TTC549 (cell line): ENCODE measurements at regions not wholly inside any gene's neighbourhood (a gene's known extent, or its start where the extent isn't known, plus 50 kb on each side); places are given as distances from the start of the nearest gene placed in this dataset.

Experiments used
- FAIRE-seq: peaks from 2 replicates; lab custom pipeline; 2012; peaks lifted over from hg19 to GRCh38; lab: Jason Lieb, UNC

DNA sequence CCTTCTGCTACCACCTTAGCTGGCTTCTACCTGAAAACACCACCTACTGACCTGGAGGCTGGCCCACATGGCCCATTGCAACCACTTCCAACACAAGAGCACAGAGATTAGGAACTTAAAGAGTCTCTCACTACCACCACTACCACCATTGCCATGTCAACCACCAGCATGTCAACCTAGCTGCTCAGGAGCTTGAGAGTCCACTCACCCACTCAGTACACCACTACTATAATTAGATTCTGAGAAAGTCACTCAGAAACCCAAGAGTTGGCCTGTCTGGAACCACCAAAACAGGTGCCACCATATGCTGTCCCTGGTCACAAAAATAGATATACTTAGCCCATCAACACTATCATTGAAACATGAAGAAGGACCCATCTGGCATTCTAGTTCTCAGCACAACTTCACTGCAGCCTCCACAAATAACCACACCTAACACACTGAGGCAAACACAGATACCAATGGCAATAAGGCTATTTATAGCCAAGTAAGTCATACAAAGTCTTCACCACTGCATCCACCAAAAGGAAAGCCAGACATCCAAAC, 806.7 kb upstream of the EPHA6 start:
- no peak for FAIRE-seq

DNA sequence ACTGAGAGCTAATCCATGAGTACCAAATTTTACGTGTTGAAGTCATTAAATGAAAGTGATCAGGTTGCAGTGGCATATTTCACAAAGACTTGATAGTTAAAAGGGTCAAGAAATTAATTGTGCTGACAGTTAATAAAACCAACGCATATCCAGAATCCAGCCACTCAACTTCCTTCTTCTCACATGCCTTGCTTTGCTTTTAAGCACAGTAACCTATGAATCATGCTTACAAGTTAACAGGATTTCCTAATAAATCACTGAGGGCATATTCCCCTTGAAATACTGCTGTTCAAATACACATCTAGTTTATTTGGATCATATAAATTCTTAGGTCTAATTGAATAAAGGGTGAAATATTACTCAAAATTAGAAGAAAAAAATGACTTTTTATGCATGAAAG, 801.5 kb upstream of the EPHA6 start:
- no peak for FAIRE-seq

DNA sequence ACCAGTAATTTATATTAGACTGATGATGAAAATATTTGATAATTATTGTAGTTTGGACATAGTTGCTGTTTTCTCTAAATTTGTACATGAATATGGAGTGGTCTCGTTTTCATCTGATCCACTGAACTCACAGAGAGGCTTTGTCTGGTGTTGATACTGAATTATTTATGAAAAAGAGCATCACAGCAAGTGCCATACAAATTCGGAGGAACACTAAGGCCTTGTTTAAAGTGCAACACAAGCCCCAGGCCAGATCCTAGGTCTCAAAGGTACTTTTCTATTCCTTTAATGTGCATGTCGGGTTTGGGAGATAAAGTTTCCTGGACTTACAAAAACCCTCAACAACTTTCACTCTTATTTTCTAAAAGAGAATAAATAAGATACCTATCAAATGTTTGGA, 796.8 kb upstream of the EPHA6 start:
- FAIRE-seq, result no peak

DNA sequence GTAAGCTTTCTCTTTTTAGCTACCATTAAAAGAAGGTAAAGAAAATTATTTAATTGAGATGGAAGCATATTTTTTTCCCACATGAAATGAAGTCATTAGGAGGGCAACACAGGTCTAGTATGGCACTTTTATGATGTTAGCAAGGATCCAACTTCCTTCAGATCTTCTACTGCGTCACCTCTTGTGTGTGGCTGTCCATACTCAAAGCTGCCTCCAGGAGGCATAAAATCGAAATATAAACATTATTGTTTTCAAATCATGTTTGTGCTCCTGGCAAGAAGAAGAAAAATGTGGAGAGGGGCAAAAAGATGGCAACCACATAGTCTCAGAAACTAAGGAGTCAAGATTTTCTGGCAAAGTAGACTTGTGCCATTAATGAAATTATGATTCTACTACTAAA, 791.7 kb upstream of the EPHA6 start:
- no peak for FAIRE-seq

DNA sequence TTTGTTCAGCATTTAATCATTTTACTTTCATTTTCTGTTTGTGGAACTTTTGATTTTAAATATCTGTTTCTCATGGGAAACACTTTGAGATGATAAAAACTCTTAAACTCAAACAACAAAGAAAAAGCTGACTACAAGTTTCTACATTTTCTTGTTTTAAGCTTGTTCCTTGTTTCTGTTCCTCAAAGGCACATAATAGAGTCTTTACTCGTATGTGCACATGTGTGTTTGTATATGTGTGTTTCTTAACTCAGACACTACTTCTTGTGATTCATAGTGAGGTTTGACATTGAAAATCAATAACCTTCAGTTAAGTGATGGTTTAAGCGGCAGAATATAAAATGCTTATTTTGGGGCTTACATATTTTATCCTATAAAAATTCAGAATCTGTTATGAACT, 786.7 kb upstream of the EPHA6 start:
- no peak for FAIRE-seq

DNA sequence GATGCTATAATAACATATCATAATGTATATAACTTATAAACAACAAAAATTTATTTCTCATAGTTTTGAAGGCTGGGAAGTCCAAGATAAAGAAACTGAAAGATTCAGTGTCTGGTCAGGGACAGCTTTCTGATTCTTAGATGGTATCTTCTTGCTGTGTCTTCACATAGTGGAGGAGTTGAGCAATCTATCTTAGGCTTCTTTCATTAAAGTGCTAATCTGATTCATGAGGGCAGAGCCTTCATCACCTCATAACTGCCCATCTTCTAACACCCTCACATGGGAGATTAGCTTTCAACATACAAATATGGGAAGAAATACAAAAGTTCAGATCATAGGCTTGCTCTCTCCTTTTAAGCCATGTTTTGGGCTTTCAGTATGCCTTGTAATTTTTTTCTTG, 774.8 kb upstream of the EPHA6 start:
- no peak for FAIRE-seq

DNA sequence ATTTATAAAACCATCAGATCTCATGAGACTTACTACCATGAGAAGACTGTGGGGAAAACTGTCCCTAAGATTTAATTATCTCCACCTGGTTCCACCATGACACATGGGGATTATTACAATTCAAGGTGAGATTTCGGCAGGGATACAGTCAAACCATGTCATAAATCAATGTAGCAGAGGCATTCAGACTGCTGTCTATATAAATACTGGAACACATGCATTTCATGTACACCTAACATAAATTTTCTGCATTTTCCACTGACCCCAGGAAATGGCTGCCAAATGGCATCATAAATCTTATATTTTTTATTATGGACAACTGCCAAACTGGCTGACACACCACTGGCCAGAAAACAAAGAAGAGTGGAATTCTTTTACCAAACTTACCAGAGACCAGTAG, 755.1 kb upstream of the EPHA6 start:
- FAIRE-seq, result no peak

DNA sequence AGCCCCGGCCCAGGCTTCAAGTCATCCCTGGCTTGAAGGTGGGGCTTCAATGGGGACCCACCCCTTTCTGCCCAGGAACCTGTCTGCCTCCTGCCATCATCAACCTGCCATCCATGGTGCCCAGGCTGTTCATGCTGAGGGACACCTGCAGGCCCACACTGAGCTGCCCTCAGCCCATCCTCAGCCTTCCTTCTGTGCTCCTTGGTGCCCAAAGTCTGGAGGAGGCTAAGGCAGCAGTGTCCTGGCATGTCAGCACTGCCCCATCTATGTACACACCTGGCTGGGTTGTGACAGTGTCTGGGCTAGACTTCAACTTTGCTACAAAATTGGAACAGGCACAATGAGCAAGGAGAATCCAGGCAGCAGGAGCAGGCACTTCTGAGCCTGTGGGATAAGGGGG, 745.3 kb upstream of the EPHA6 start:
- FAIRE-seq, result no peak

DNA sequence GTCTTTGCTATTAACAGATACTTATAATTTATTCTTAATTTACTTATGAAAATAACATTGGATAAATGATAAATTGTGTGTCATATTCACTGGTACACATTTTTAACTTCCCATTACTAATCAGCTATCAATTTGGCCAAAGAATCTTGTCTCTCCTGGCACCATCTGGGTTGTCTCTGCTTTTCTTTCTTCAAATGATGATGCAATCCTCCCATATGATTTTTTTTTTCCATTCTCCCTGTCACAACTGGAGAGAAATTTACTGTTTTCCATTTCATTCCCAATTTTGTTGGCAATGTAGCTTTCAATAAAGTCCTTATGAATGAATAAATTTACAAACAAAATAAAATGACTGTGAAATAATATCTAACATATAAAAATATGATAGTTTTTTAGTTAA, 743.7 kb upstream of the EPHA6 start:
- no peak for FAIRE-seq

DNA sequence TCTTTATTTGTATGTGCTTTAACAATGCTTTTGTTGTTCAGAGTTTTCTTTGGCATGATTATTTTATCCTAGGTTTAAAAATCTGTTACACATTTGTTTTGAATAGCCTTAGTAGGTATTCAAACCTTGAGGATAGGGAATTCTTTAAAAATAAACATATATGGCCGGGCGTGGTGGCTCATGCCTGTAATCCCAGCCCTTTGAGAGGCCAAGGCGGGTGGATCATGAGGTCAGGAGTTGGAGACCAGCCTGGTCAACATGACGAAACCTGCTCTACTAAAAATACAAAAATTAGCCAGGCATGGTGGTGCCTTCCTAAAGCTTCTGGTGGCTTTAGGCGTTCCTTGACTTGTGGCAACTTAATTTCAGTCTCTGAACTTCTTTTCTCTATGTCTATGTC, 743.3 kb upstream of the EPHA6 start:
- FAIRE-seq, result no peak

DNA sequence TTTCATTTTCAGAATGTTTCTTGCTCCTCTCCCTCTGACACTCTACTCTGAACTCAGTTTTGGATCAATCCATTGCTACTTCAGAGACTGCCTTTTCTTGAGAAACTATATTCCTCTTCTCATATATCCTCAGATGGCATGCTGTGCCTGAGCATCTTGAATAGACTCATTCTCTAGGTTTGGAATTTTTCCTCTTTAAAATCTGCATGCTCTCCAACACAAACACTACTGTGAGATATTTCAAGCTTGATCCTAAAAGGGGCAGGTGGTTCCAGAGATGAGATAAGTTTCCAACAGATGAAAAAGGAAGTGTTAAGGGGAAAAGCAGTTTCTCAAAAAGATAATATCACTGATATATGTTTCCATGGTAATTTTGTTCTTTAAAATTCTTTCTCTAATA, 742.2 kb upstream of the EPHA6 start:
- FAIRE-seq, result no peak

DNA sequence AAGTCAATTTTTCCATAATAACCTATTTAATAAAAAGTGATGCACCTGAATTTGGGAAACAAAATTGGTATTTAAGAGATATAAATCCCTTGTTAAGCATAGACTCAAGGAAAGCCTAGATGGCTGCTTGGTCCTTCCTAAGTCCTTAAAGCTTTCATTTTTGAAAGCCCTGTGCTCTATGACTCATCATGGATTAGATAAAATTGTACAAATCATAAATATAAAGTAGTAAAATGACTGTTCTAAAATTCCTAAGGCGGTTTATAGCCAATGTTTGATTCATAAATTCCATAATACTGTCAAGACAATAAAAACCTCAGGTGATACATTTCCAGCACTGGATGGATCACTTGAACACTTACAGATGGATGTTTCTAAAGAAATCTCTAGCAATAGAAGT, 730.8 kb upstream of the EPHA6 start:
- no peak for FAIRE-seq

DNA sequence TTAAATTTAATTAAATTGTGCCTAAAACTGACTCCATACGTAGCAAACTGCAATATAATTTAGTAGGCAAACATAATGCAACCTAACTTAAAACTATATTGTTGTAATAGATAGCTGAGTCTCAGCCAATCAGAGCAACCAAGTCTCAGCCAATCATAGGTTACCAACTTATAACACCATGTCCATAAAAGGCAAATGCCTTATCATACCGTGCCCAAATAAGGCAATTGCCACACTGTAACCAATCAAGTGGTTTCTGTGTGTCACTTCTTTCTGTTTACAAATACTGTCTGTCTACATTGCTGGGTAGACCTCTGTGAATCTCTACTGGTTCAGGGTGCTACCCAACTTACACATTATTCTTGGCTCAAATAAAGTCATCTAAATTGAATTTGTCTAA, 728.4 kb upstream of the EPHA6 start:
- FAIRE-seq, result no peak

DNA sequence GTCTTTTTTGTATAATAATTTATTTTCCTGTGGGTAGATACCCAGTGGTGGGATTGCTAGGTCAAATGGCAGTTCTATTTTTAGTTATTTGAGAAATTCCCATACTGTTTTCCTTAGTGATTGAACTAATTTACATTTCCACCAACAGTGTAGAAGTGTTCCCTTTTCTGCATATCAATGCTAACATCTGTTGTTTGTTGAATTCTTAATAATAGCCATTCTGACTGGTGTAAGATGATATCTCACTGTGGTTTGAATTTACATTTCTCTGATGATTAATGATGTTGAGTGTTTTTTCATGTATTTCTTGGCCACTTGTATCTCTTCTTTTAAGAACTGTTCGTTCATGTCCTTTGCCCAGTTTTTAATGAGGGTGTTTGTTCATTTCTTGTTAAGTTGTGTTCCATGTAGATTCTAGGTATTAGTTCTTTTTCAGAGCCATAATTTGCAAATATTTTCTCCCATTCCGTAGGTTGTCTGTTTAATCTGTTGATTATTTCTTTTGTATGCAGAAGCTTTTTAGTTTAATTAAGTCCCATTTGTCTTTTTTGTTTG, 713.3 kb upstream of the EPHA6 start:
- FAIRE-seq, result no peak

DNA sequence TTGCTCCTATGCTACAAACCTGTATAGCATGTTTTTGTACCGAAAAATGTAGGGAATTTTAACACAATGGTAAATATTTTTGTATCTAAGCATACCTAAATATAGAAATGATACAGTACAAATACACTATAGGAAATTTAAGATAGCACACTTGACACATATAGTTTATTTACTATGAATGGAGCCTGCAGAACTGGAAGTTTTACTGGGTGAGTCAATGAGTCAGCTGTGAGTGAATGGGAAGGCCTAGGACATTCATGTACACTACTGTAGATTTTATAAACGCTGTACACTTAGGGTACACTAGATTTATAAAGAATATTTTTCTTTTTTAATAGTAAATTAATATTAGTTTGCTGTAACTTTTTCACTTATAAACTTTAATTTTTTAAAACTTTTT, 707.7 kb upstream of the EPHA6 start:
- no peak for FAIRE-seq
